ENCODE measurements at regions not wholly inside any gene's neighbourhood (a gene's known extent, or its start where the extent isn't known, plus 50 kb on each side); places are given as distances from the start of the nearest gene placed in this dataset.

GRCh38 chr11:70661761-70662501, 263.6 kb downstream of the CTTN start:
- no peak for ATAC-seq

- ATAC-seq = no peak
These were observed 264.4 kb downstream of the CTTN start for GRCh38 chr11:70662691-70663098.

GRCh38 chr11:70663815-70664214, 265.5 kb downstream of the CTTN start:
- no peak for ATAC-seq

- no peak for ATAC-seq
These were observed 268.0 kb downstream of the CTTN start for GRCh38 chr11:70666311-70666710.

GRCh38 chr11:70667767-70668166, 269.4 kb downstream of the CTTN start:
- no peak for ATAC-seq

- ATAC-seq = no peak
These were observed 270.2 kb downstream of the CTTN start for GRCh38 chr11:70668204-70669202.

GRCh38 chr11:70669281-70669680, 271.0 kb downstream of the CTTN start:
- no peak for ATAC-seq

- no peak for ATAC-seq
These were observed 271.7 kb downstream of the CTTN start for GRCh38 chr11:70669871-70670675.

GRCh38 chr11:70670676-70671034, 272.3 kb downstream of the CTTN start:
- no peak for ATAC-seq

GRCh38 chr11:70671083-70671482, 272.8 kb downstream of the CTTN start:
- no peak for ATAC-seq

- ATAC-seq = no peak
These were observed 273.3 kb downstream of the CTTN start for GRCh38 chr11:70671611-70672010.

- ATAC-seq = no peak
These were observed 274.8 kb downstream of the CTTN start for GRCh38 chr11:70672991-70673653.

- no peak for ATAC-seq
These were observed 276.3 kb downstream of the CTTN start for GRCh38 chr11:70674605-70675004.

GRCh38 chr11:70675697-70676374, 277.5 kb downstream of the CTTN start:
- ATAC-seq = no peak

GRCh38 chr11:70677232-70677916, 279.0 kb downstream of the CTTN start:
- no peak for ATAC-seq

- no peak for ATAC-seq
These were observed 280.9 kb downstream of the CTTN start for GRCh38 chr11:70678931-70679900.

GRCh38 chr11:70680781-70681281, 282.5 kb downstream of the CTTN start:
- no peak for ATAC-seq

- ATAC-seq = no peak
These were observed 283.7 kb downstream of the CTTN start for GRCh38 chr11:70682056-70682455.

GRCh38 chr11:70682760-70683159, 284.4 kb downstream of the CTTN start:
- no peak for ATAC-seq

- ATAC-seq = no peak
These were observed 289.4 kb downstream of the CTTN start for GRCh38 chr11:70687716-70688115.
